ENCODE measurements at regions not wholly inside any gene's neighbourhood (a gene's known extent, or its start where the extent isn't known, plus 50 kb on each side); places are given as distances from the start of the nearest gene placed in this dataset.
"Not testable (repeated sequence)": the region's sequence is repeated elsewhere in the genome, so short reads cannot be mapped to it uniquely, and the experiment has no call there.

- Histone ChIP-seq H3K9ac (ENCODE audit: low read depth, low read length) (no peak overlapping the region), H3K4me1 (ENCODE audit: insufficient read depth, low read length) (no peaks in the 10 kb centered on the region), H3K36me3 (ENCODE audit: insufficient read depth, low read length) (no peaks in the 10 kb centered on the region), H3K27me3 (ENCODE audit: insufficient read depth, low read length) (no peaks in the 10 kb centered on the region), H3K9me3 (ENCODE audit: insufficient read depth, low read depth, low read length) (no peaks in the 10 kb centered on the region), H3K4me3 (ENCODE audit: low read length) (no peak overlapping the region), H3K27ac (ENCODE audit: low read depth, low read length) (no peak overlapping the region)
Observed at GRCh38 chr1:187655104-187655503, 826.4 kb downstream of the PLA2G4A start.

GRCh38 chr1:187665483-187665882 is 836.7 kb downstream of the PLA2G4A start:
- Histone ChIP-seq H3K36me3 (ENCODE audit: insufficient read depth, low read length) (no peaks in the 10 kb centered on the region), H3K9me3 (ENCODE audit: insufficient read depth, low read depth, low read length) (no peaks in the 10 kb centered on the region), H3K9ac (ENCODE audit: low read depth, low read length) (no peak overlapping the region), H3K4me1 (ENCODE audit: insufficient read depth, low read length) (no peaks in the 10 kb centered on the region), H3K27ac (ENCODE audit: low read depth, low read length) (no peak overlapping the region), H3K27me3 (ENCODE audit: insufficient read depth, low read length) (no peaks in the 10 kb centered on the region), H3K4me3 (ENCODE audit: low read length) (no peak overlapping the region)
- WGBS = 100% methylated on average over 2 of the region's 2 CpGs

GRCh38 chr1:187680823-187681222 is 852.1 kb downstream of the PLA2G4A start:
- no peaks in the 10 kb centered on the region for H3K27me3 ChIP-seq (ENCODE audit: insufficient read depth, low read length)
- no peak overlapping the region for H3K4me3 ChIP-seq (ENCODE audit: low read length)
- no peak overlapping the region for H3K27ac ChIP-seq (ENCODE audit: low read depth, low read length)
- H3K4me1 ChIP-seq (ENCODE audit: insufficient read depth, low read length) = no peaks in the 10 kb centered on the region
- no peak overlapping the region for H3K9ac ChIP-seq (ENCODE audit: low read depth, low read length)
- H3K9me3 ChIP-seq (ENCODE audit: insufficient read depth, low read depth, low read length) = no peaks in the 10 kb centered on the region
- WGBS = 94% methylated on average over 1 of the region's 1 CpG
- no peaks in the 10 kb centered on the region for H3K36me3 ChIP-seq (ENCODE audit: insufficient read depth, low read length)

- WGBS = 75% methylated on average over 1 of the region's 2 CpGs
- H3K4me3 ChIP-seq (ENCODE audit: low read length) = no peak overlapping the region
Observed at GRCh38 chr1:187682112-187682511, 853.4 kb downstream of the PLA2G4A start.

GRCh38 chr1:187685333-187685732 is 856.6 kb downstream of the PLA2G4A start:
- H3K27ac ChIP-seq (ENCODE audit: low read depth, low read length) = no peak overlapping the region

More at GRCh38 chr1:187682112-187682511, 853.4 kb downstream of the PLA2G4A start:
- Histone ChIP-seq H3K27ac (ENCODE audit: low read depth, low read length) (no peak overlapping the region), H3K36me3 (ENCODE audit: insufficient read depth, low read length) (no peaks in the 10 kb centered on the region), H3K27me3 (ENCODE audit: insufficient read depth, low read length) (no peaks in the 10 kb centered on the region), H3K4me1 (ENCODE audit: insufficient read depth, low read length) (no peaks in the 10 kb centered on the region), H3K9ac (ENCODE audit: low read depth, low read length) (no peak overlapping the region), H3K9me3 (ENCODE audit: insufficient read depth, low read depth, low read length) (no peaks in the 10 kb centered on the region)

GRCh38 chr1:187689129-187689528 is 860.4 kb downstream of the PLA2G4A start:
- no peak overlapping the region for H3K9ac ChIP-seq (ENCODE audit: low read depth, low read length)
- no peaks in the 10 kb centered on the region for H3K27me3 ChIP-seq (ENCODE audit: insufficient read depth, low read length)
- no peaks in the 10 kb centered on the region for H3K4me1 ChIP-seq (ENCODE audit: insufficient read depth, low read length)
- no peaks in the 10 kb centered on the region for H3K9me3 ChIP-seq (ENCODE audit: insufficient read depth, low read depth, low read length)
- H3K27ac ChIP-seq (ENCODE audit: low read depth, low read length) = no peak overlapping the region
- no peak overlapping the region for H3K4me3 ChIP-seq (ENCODE audit: low read length)
- no peaks in the 10 kb centered on the region for H3K36me3 ChIP-seq (ENCODE audit: insufficient read depth, low read length)

More at GRCh38 chr1:187685333-187685732, 856.6 kb downstream of the PLA2G4A start:
- H3K9ac ChIP-seq (ENCODE audit: low read depth, low read length) = no peak overlapping the region
- no peaks in the 10 kb centered on the region for H3K4me1 ChIP-seq (ENCODE audit: insufficient read depth, low read length)
- no peak overlapping the region for H3K4me3 ChIP-seq (ENCODE audit: low read length)
- H3K27me3 ChIP-seq (ENCODE audit: insufficient read depth, low read length) = no peaks in the 10 kb centered on the region
- H3K36me3 ChIP-seq (ENCODE audit: insufficient read depth, low read length) = no peaks in the 10 kb centered on the region
- H3K9me3 ChIP-seq (ENCODE audit: insufficient read depth, low read depth, low read length) = no peaks in the 10 kb centered on the region

- Histone ChIP-seq H3K27ac (ENCODE audit: low read depth, low read length) (no peak overlapping the region), H3K36me3 (ENCODE audit: insufficient read depth, low read length) (no peaks in the 10 kb centered on the region), H3K9me3 (ENCODE audit: insufficient read depth, low read depth, low read length) (no peaks in the 10 kb centered on the region), H3K4me1 (ENCODE audit: insufficient read depth, low read length) (no peaks in the 10 kb centered on the region), H3K27me3 (ENCODE audit: insufficient read depth, low read length) (no peaks in the 10 kb centered on the region), H3K9ac (ENCODE audit: low read depth, low read length) (no peak overlapping the region), H3K4me3 (ENCODE audit: low read length) (no peak overlapping the region)
- WGBS = 97% methylated on average over 2 of the region's 2 CpGs
Observed at GRCh38 chr1:187691439-187691838, 862.7 kb downstream of the PLA2G4A start.

- Histone ChIP-seq H3K27ac (ENCODE audit: low read depth, low read length) (no peak overlapping the region), H3K9ac (ENCODE audit: low read depth, low read length) (no peak overlapping the region), H3K27me3 (ENCODE audit: insufficient read depth, low read length) (no peaks in the 10 kb centered on the region), H3K4me1 (ENCODE audit: insufficient read depth, low read length) (no peaks in the 10 kb centered on the region), H3K9me3 (ENCODE audit: insufficient read depth, low read depth, low read length) (no peaks in the 10 kb centered on the region), H3K36me3 (ENCODE audit: insufficient read depth, low read length) (no peaks in the 10 kb centered on the region), H3K4me3 (ENCODE audit: low read length) (no peak overlapping the region)
- WGBS = 79% methylated on average over 5 of the region's 5 CpGs
Observed at GRCh38 chr1:187692799-187693198, 864.0 kb downstream of the PLA2G4A start.

GRCh38 chr1:187696073-187696472 is 867.3 kb downstream of the PLA2G4A start:
- Histone ChIP-seq H3K36me3 (ENCODE audit: insufficient read depth, low read length) (no peaks in the 10 kb centered on the region), H3K4me3 (ENCODE audit: low read length) (no peak overlapping the region), H3K9me3 (ENCODE audit: insufficient read depth, low read depth, low read length) (no peaks in the 10 kb centered on the region), H3K4me1 (ENCODE audit: insufficient read depth, low read length) (no peaks in the 10 kb centered on the region), H3K27me3 (ENCODE audit: insufficient read depth, low read length) (no peaks in the 10 kb centered on the region), H3K9ac (ENCODE audit: low read depth, low read length) (no peak overlapping the region), H3K27ac (ENCODE audit: low read depth, low read length) (no peak overlapping the region)
- WGBS = 95% methylated on average over 3 of the region's 3 CpGs

GRCh38 chr1:187703138-187704130 is 874.7 kb downstream of the PLA2G4A start:
- not testable (repeated sequence) for H3K27ac ChIP-seq (ENCODE audit: low read depth, low read length); H3K4me3 ChIP-seq (ENCODE audit: low read length); H3K9ac ChIP-seq (ENCODE audit: low read depth, low read length); H3K9me3 ChIP-seq (ENCODE audit: insufficient read depth, low read depth, low read length); H3K4me1 ChIP-seq (ENCODE audit: insufficient read depth, low read length); H3K27me3 ChIP-seq (ENCODE audit: insufficient read depth, low read length); H3K36me3 ChIP-seq (ENCODE audit: insufficient read depth, low read length)
- 94% methylated on average over 31 of the region's 46 CpGs for WGBS

GRCh38 chr1:187714470-187714869 is 885.7 kb downstream of the PLA2G4A start:
- H3K9me3 ChIP-seq (ENCODE audit: insufficient read depth, low read depth, low read length) = no peaks in the 10 kb centered on the region

More at GRCh38 chr1:187714470-187714869, 885.7 kb downstream of the PLA2G4A start:
- no peak overlapping the region for H3K27ac ChIP-seq (ENCODE audit: low read depth, low read length)
- H3K9ac ChIP-seq (ENCODE audit: low read depth, low read length) = no peak overlapping the region
- no peak overlapping the region for H3K4me3 ChIP-seq (ENCODE audit: low read length)
- WGBS = 95% methylated on average over 5 of the region's 6 CpGs
- no peaks in the 10 kb centered on the region for H3K27me3 ChIP-seq (ENCODE audit: insufficient read depth, low read length)
- H3K36me3 ChIP-seq (ENCODE audit: insufficient read depth, low read length) = no peaks in the 10 kb centered on the region
- H3K4me1 ChIP-seq (ENCODE audit: insufficient read depth, low read length) = no peaks in the 10 kb centered on the region

All from HUES64 (cell line).